ENCODE measurements at regions not wholly inside any gene's neighbourhood (a gene's known extent, or its start where the extent isn't known, plus 50 kb on each side); places are given as distances from the start of the nearest gene placed in this dataset.
"Not testable (repeated sequence)": the region's sequence is repeated elsewhere in the genome, so short reads cannot be mapped to it uniquely, and the experiment has no call there.

- TF ChIP-seq ETV6 (CRISPR knock-in tag; IDR thresholded peaks at IDR 0.05); ZNF219 (CRISPR knock-in tag; IDR thresholded peaks at IDR 0.05; ENCODE audit: borderline replicate concordance); NFYB (CRISPR knock-in tag; conservative IDR thresholded peaks at IDR 0.05; ENCODE audit: low read depth); CTCF (IDR thresholded peaks at IDR 0.05); SP1 (CRISPR knock-in tag; conservative IDR thresholded peaks at IDR 0.05); IRF2 (CRISPR knock-in tag; IDR thresholded peaks at IDR 0.05; ENCODE audit: borderline replicate concordance, low read depth); ELF4 (CRISPR knock-in tag; IDR thresholded peaks at IDR 0.05; ENCODE audit: low read depth): not testable (repeated sequence)
- TF ChIP-seq, protein P1, sequence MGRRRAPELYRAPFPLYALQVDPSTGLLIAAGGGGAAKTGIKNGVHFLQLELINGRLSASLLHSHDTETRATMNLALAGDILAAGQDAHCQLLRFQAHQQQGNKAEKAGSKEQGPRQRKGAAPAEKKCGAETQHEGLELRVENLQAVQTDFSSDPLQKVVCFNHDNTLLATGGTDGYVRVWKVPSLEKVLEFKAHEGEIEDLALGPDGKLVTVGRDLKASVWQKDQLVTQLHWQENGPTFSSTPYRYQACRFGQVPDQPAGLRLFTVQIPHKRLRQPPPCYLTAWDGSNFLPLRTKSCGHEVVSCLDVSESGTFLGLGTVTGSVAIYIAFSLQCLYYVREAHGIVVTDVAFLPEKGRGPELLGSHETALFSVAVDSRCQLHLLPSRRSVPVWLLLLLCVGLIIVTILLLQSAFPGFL (CRISPR knock-in tag; IDR thresholded peaks at IDR 0.05; ENCODE audit: borderline replicate concordance) = not testable (repeated sequence)
These were observed 284.6 kb downstream of the SRGAP2C start for GRCh38 chr1:121469395-121469794.
